ENCODE measurements at regions not wholly inside any gene's neighbourhood (a gene's known extent, or its start where the extent isn't known, plus 50 kb on each side); places are given as distances from the start of the nearest gene placed in this dataset.

- Mint-ChIP-seq H3K4me3 (ENCODE audit: unreplicated experiment) (no peak overlapping the region), H3K27ac (ENCODE audit: unreplicated experiment) (no peak overlapping the region), H3K36me3 (ENCODE audit: unreplicated experiment) (no peaks in the 10 kb centered on the region), H3K27me3 (ENCODE audit: unreplicated experiment) (peaks cover 11% of the 10 kb centered on the region), H3K9me3 (ENCODE audit: unreplicated experiment) (no peaks in the 10 kb centered on the region), H3K4me1 (ENCODE audit: unreplicated experiment) (no peaks in the 10 kb centered on the region)
- DNase-seq (ENCODE audit: extremely low spot score, unreplicated experiment): no peak
- no peak for TF ChIP-seq CTCF (IDR thresholded peaks at IDR 0.05)
Observed at GRCh38 chr10:125494651-125495239, 188.2 kb downstream of the TEX36 start.

- Mint-ChIP-seq H3K27ac (ENCODE audit: unreplicated experiment) (no peak overlapping the region), H3K36me3 (ENCODE audit: unreplicated experiment) (no peaks in the 10 kb centered on the region), H3K27me3 (ENCODE audit: unreplicated experiment) (peaks cover 8% of the 10 kb centered on the region), H3K9me3 (ENCODE audit: unreplicated experiment) (no peaks in the 10 kb centered on the region), H3K4me3 (ENCODE audit: unreplicated experiment) (no peak overlapping the region), H3K4me1 (ENCODE audit: unreplicated experiment) (no peaks in the 10 kb centered on the region)
- DNase-seq (ENCODE audit: extremely low spot score, unreplicated experiment): no peak
- TF ChIP-seq CTCF (IDR thresholded peaks at IDR 0.05): no peak
Observed at GRCh38 chr10:125491381-125491780, 191.6 kb downstream of the TEX36 start.

GRCh38 chr10:125489731-125490130 lies 193.2 kb downstream of the TEX36 start:
- Mint-ChIP-seq H3K4me1 (ENCODE audit: unreplicated experiment) (no peaks in the 10 kb centered on the region), H3K27ac (ENCODE audit: unreplicated experiment) (no peak overlapping the region), H3K27me3 (ENCODE audit: unreplicated experiment) (peaks cover 8% of the 10 kb centered on the region), H3K36me3 (ENCODE audit: unreplicated experiment) (no peaks in the 10 kb centered on the region), H3K4me3 (ENCODE audit: unreplicated experiment) (no peak overlapping the region), H3K9me3 (ENCODE audit: unreplicated experiment) (no peaks in the 10 kb centered on the region)
- DNase-seq (ENCODE audit: extremely low spot score, unreplicated experiment): no peak
- no peak for TF ChIP-seq CTCF (IDR thresholded peaks at IDR 0.05)

GRCh38 chr10:125485665-125486064 lies 197.3 kb downstream of the TEX36 start:
- no peaks in the 10 kb centered on the region for H3K4me1 Mint-ChIP-seq (ENCODE audit: unreplicated experiment)
- no peak overlapping the region for H3K27ac Mint-ChIP-seq (ENCODE audit: unreplicated experiment)
- no peaks in the 10 kb centered on the region for H3K36me3 Mint-ChIP-seq (ENCODE audit: unreplicated experiment)
- DNase-seq (ENCODE audit: extremely low spot score, unreplicated experiment): no peak
- peaks cover 23% of the 10 kb centered on the region for H3K27me3 Mint-ChIP-seq (ENCODE audit: unreplicated experiment)
- no peak overlapping the region for H3K4me3 Mint-ChIP-seq (ENCODE audit: unreplicated experiment)
- no peak for TF ChIP-seq CTCF (IDR thresholded peaks at IDR 0.05)
- no peaks in the 10 kb centered on the region for H3K9me3 Mint-ChIP-seq (ENCODE audit: unreplicated experiment)

GRCh38 chr10:125484035-125484732 lies 198.8 kb downstream of the TEX36 start:
- Mint-ChIP-seq H3K4me1 (ENCODE audit: unreplicated experiment) (no peaks in the 10 kb centered on the region), H3K27me3 (ENCODE audit: unreplicated experiment) (peaks cover 29% of the 10 kb centered on the region), H3K4me3 (ENCODE audit: unreplicated experiment) (no peak overlapping the region), H3K36me3 (ENCODE audit: unreplicated experiment) (no peaks in the 10 kb centered on the region), H3K27ac (ENCODE audit: unreplicated experiment) (no peak overlapping the region), H3K9me3 (ENCODE audit: unreplicated experiment) (no peaks in the 10 kb centered on the region)
- TF ChIP-seq CTCF (IDR thresholded peaks at IDR 0.05): no peak
- DNase-seq (ENCODE audit: extremely low spot score, unreplicated experiment): no peak
